Muscle layer of duodenum (tissue), 2 donors: ENCODE measurements at regions not wholly inside any gene's neighbourhood (a gene's known extent, or its start where the extent isn't known, plus 50 kb on each side); places are given as distances from the start of the nearest gene placed in this dataset.
"Not testable (repeated sequence)": the region's sequence is repeated elsewhere in the genome, so short reads cannot be mapped to it uniquely, and the experiment has no call there.

Experiments
- H3K27ac ChIP-seq: one replicate; pipeline ENCODE4 v1.7.0; 2013; ENCODE audit warnings: mild to moderate bottlenecking, low read length
- H3K27me3 ChIP-seq: one replicate; pipeline ENCODE4 v1.7.0; 2013; ENCODE audit warnings: low read depth, mild to moderate bottlenecking, control low read depth, low read length
- H3K36me3 ChIP-seq, 2 donors: one replicate each; pipeline ENCODE4 v1.7.0; 2013; ENCODE audit warnings: low read length in 2 of 2, control low read depth in 1 of 2, mild to moderate bottlenecking in 1 of 2; ENCODE audit not compliant: insufficient read depth in 2 of 2, control insufficient read depth in 1 of 2
- H3K4me1 ChIP-seq, 2 donors: one replicate each; pipeline ENCODE4 v1.7.0; 2013; ENCODE audit warnings: low read length in 2 of 2, mild to moderate bottlenecking in 2 of 2, control low read depth in 1 of 2, moderate library complexity in 1 of 2; ENCODE audit not compliant: insufficient read depth in 2 of 2, control insufficient read depth in 1 of 2
- H3K4me3 ChIP-seq, 2 donors: one replicate each; pipeline ENCODE4 v1.7.0; 2013; ENCODE audit warnings: low read length in 2 of 2, low read depth in 1 of 2, mild to moderate bottlenecking in 1 of 2
- H3K9me3 ChIP-seq, 2 donors: one replicate each; pipeline ENCODE4 v1.7.0; 2013; ENCODE audit warnings: low read length in 2 of 2, control low read depth in 1 of 2, mild to moderate bottlenecking in 1 of 2; ENCODE audit not compliant: control insufficient read depth in 1 of 2
- donor health status: healthy.

- Histone ChIP-seq H3K27me3 (no peaks in the 10 kb centered on the region), H3K4me1 (no peaks in the 10 kb centered on the region), H3K27ac (no peak overlapping the region), H3K4me3 (no peak overlapping the region), H3K9me3 (no peaks in the 10 kb centered on the region), H3K36me3 (no peaks in the 10 kb centered on the region)
Observed at GRCh38 chr2:194557993-194558392, 1099.0 kb upstream of the SLC39A10 start.

- no peaks in the 10 kb centered on the region for H3K4me1 ChIP-seq
- no peaks in the 10 kb centered on the region for H3K27me3 ChIP-seq
- H3K36me3 ChIP-seq = no peaks in the 10 kb centered on the region
- no peak overlapping the region for H3K27ac ChIP-seq
- H3K9me3 ChIP-seq = no peaks in the 10 kb centered on the region
- H3K4me3 ChIP-seq = no peak overlapping the region
Observed at GRCh38 chr2:194556629-194557028, 1100.4 kb upstream of the SLC39A10 start.

- no peaks in the 10 kb centered on the region for H3K36me3 ChIP-seq
- no peaks in the 10 kb centered on the region for H3K27me3 ChIP-seq
- no peaks in the 10 kb centered on the region for H3K4me1 ChIP-seq
- no peaks in the 10 kb centered on the region for H3K9me3 ChIP-seq
- no peak overlapping the region for H3K4me3 ChIP-seq
- no peak overlapping the region for H3K27ac ChIP-seq
Observed at GRCh38 chr2:194553980-194554379, 1103.0 kb upstream of the SLC39A10 start.

- no peak overlapping the region for H3K4me3 ChIP-seq
- H3K27me3 ChIP-seq = no peaks in the 10 kb centered on the region
- no peaks in the 10 kb centered on the region for H3K36me3 ChIP-seq
- no peaks in the 10 kb centered on the region for H3K4me1 ChIP-seq
- no peak overlapping the region for H3K27ac ChIP-seq
- H3K9me3 ChIP-seq = no peaks in the 10 kb centered on the region
Observed at GRCh38 chr2:194550702-194551101, 1106.3 kb upstream of the SLC39A10 start.

- Histone ChIP-seq H3K4me3 (no peak overlapping the region), H3K9me3 (no peaks in the 10 kb centered on the region), H3K4me1 (no peaks in the 10 kb centered on the region), H3K27me3 (no peaks in the 10 kb centered on the region), H3K27ac (no peak overlapping the region), H3K36me3 (no peaks in the 10 kb centered on the region)
Observed at GRCh38 chr2:194549387-194549786, 1107.6 kb upstream of the SLC39A10 start.

GRCh38 chr2:194545978-194546377 lies 1111.0 kb upstream of the SLC39A10 start:
- no peaks in the 10 kb centered on the region for H3K4me1 ChIP-seq
- no peak overlapping the region for H3K4me3 ChIP-seq
- no peaks in the 10 kb centered on the region for H3K9me3 ChIP-seq
- no peak overlapping the region for H3K27ac ChIP-seq
- H3K27me3 ChIP-seq = no peaks in the 10 kb centered on the region
- H3K36me3 ChIP-seq = no peaks in the 10 kb centered on the region

- H3K4me1 ChIP-seq = no peaks in the 10 kb centered on the region
- no peak overlapping the region for H3K27ac ChIP-seq
- no peak overlapping the region for H3K4me3 ChIP-seq
- no peaks in the 10 kb centered on the region for H3K36me3 ChIP-seq
- no peaks in the 10 kb centered on the region for H3K27me3 ChIP-seq
- no peaks in the 10 kb centered on the region for H3K9me3 ChIP-seq
Observed at GRCh38 chr2:194539425-194539824, 1117.6 kb upstream of the SLC39A10 start.

- Histone ChIP-seq H3K27me3 (no peaks in the 10 kb centered on the region), H3K9me3 (no peaks in the 10 kb centered on the region), H3K27ac (no peak overlapping the region), H3K4me1 (no peaks in the 10 kb centered on the region), H3K4me3 (no peak overlapping the region), H3K36me3 (no peaks in the 10 kb centered on the region)
Observed at GRCh38 chr2:194526121-194526520, 1130.9 kb upstream of the SLC39A10 start.

GRCh38 chr2:194514281-194514680 lies 1142.7 kb upstream of the SLC39A10 start:
- no peaks in the 10 kb centered on the region for H3K4me1 ChIP-seq
- no peaks in the 10 kb centered on the region for H3K36me3 ChIP-seq
- H3K27ac ChIP-seq = no peak overlapping the region
- no peaks in the 10 kb centered on the region for H3K27me3 ChIP-seq
- no peak overlapping the region for H3K4me3 ChIP-seq
- H3K9me3 ChIP-seq = peaks cover 0 to 9% of the 10 kb centered on the region in 2 donors

- not testable (repeated sequence) for H3K36me3 ChIP-seq, H3K9me3 ChIP-seq, H3K27me3 ChIP-seq, H3K4me1 ChIP-seq, H3K27ac ChIP-seq, H3K4me3 ChIP-seq
Observed at GRCh38 chr2:194511070-194511469, 1146.0 kb upstream of the SLC39A10 start.

- H3K9me3 ChIP-seq, H3K4me1 ChIP-seq, H3K27ac ChIP-seq, H3K4me3 ChIP-seq, H3K36me3 ChIP-seq, H3K27me3 ChIP-seq: not testable (repeated sequence)
Observed at GRCh38 chr2:194504876-194505275, 1152.2 kb upstream of the SLC39A10 start.

GRCh38 chr2:194495046-194495445 lies 1162.0 kb upstream of the SLC39A10 start:
- no peak overlapping the region for H3K27ac ChIP-seq

More at GRCh38 chr2:194495046-194495445, 1162.0 kb upstream of the SLC39A10 start:
- Histone ChIP-seq H3K4me1 (no peaks in the 10 kb centered on the region), H3K36me3 (no peaks in the 10 kb centered on the region), H3K9me3 (no peaks in the 10 kb centered on the region), H3K4me3 (no peak overlapping the region), H3K27me3 (no peaks in the 10 kb centered on the region)
